ENCODE measurements at regions not wholly inside any gene's neighbourhood (a gene's known extent, or its start where the extent isn't known, plus 50 kb on each side); places are given as distances from the start of the nearest gene placed in this dataset.
"Not testable (repeated sequence)": the region's sequence is repeated elsewhere in the genome, so short reads cannot be mapped to it uniquely, and the experiment has no call there.

DNA sequence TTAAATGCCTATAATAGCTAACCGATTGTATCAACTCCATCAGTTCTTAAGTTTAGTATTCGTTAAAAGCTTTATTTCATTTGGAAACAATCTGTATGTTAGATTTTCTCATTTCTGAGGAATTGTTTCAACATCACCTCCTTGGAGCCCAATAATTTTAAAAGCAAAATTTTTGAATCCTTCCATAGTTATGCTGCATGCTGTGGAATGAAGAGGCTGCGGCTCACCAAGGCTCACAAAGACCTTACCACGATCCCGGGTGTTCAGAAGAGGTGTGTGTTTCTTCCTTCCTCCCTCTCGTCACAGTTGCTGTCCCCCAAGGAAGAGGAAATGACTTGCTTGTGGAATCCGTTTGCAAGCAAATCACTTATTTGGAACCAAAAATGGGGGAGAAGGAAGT lies 143.8 kb downstream of the FGF1 start:
- no peak for ATAC-seq

DNA sequence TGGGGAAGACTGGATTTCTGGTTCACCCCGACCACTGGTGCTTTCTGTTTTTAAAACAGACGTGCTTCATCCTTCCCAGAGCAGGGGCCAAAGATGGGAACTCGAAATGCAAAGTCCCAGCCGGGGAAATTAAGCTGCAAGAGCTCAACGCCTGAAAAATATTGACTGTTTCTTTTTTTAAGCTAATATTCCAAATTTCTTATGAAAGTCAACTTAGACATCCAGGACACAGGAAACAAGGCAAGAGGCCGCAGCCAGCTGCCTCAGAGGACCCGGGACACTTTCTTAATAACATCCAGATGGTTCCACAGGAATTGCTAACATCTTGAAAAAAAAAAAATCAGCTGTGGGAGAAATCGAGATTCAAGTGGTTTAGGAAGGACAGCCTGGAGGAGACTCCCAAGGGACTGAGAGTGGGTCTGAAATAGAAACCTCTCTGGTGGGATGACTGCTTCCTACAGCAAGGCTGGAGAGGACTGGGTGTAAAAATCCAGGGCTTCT lies 144.9 kb downstream of the FGF1 start:
- ATAC-seq, result no peak

DNA sequence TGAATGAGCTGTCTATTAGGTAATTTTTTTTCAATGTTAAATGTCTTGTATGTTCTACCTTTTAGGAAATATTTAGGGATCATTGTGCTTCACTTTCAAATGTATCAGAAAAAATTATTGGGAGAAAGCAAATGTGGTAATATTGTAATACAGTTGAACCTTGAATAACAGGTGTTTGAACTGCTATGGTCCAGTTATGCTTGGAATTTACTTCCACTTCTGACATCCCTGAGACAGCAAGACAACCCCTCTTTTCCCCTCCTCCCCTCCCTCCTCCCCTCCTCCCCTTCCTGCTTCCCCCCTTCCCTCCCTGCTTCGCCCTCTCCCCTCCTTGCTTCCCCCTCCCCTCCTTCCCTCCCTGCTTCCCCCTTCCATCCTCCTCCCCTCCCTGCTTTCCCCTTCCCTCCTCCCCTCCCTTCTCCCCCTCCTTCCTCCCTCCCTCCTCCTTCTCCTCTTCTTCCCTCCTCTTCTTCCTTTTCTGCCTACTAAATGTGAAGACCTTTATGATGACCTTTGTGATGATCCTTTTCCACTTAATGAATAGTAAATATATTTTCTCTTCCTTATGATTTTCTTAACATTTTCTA lies 146.6 kb downstream of the FGF1 start:
- ATAC-seq, result no peak

DNA sequence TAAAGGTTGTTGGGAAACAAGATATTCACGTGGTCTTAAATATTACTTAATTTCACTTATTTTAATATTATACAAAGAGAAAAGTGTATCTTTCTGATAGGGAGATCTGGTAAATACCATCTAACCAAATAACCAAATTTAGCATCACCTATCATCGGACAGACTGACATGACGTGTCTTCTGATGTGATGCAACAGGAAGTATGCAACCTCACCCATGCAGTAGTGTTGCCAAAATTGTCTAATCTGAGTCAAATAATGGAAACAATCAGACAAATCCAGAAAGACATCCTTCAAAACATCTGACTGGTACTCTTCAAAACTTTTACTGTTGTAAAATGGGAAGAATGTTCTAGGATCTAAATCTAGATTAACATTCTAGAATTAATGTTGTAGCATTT lies 148.0 kb downstream of the FGF1 start:
- ATAC-seq, result peak in 1 of 2 donors; percentile 58

DNA sequence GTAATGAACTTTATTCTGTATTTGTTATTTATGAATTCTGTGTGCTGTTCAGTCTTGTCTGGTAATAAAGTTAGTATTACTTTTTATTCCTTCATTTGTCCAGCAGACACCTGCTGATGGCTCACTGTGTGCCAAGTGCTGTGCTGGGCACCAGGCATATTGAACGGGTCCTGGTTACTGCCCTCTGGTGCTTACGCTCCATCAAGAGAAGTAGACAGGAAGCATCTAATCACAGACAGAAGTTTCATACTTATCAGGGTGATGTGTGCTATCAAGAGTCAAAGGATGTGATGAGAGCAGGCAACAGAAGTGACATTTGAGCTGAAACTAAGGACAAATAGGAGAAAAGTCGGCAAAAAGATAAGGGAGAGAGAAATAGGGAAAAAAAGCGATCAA lies 153.1 kb downstream of the FGF1 start:
- no peak for ATAC-seq

DNA sequence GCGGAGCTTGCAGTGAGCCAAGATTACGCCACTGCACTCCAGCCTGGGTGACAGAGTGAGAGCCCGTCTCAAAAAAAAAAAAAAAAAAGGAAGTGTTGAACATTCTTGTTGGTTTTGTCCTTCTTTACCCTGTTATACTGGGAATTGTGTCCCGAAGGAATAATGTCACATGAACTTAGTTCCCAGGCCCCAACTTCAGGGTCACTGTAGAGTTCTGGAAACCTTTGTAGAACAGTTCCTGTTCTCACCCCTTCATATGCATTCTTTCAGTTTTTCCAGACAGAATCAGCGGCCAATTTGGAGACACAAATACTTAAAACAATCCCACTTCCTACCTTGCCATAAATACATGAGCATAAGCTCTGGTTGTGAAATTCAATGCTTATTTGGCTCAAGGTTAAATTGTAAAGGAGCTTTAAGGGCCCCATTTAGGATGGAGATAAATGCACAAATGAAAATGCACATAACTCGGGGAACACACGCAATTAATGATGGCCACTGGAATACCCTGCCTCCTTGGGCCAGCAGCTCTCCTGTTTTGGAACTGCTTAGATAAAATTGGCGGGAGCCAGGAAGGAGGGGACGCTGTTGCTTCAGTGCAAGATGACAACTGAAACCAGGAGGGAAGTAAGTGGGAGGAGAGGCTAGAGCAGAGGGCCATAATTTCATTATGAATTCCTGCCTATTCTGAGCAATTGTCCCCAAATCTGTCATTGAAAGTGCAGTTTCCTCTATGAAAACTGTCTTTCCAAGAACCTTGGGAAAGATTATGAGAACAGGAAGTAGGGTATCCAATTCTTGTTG lies 153.7 kb downstream of the FGF1 start:
- no peak for ATAC-seq

DNA sequence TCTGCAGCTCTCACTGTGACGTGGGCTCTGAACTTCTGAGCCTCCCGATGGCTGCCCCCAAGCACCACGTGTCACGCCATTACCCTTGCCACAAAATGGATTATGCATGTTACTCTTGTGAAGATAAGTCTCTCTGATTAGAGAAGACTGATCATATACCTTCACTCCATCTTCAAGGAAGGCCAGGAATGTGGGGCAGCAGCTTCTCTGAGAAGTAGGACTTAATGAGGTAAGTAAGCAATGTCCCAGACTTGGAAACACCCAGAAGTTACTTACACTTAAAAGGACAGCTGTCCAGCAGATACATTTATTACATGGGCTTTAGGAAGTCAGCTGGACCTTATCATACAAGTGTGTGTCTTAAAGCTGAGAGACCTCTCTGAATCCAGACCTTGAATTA lies 155.0 kb downstream of the FGF1 start:
- ATAC-seq, result no peak

DNA sequence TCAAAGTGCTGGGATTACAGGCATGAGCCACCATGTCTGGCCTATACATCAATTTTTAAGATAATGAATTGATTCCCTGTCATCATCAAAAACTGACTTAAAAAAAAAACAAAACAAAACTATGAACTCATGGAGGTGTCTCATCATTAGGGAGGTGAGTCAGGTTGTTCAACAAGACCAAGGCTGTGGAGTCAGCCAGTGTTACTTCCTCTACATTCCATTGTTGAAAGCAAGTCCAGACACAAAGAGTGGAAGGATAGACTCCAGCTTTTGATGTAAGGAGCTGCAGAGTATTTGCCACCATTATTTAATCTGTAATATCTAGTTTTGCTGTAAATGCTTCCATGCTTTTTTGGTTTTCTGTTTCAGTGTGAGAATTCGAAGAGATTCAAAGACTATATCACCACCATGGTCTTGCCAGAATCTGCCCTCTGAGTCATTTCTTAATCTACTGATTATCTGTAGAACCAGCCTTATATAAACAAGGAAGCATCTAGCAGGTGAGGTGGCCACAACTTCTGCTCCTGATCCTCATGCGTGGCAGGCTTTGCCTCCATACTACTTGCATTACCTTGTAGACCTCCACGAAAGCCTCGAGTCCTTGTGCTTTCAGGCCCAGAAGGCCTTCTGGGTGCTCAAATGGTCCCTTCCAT lies 156.1 kb downstream of the FGF1 start:
- ATAC-seq, result peak in 1 of 2 donors; percentile 38

DNA sequence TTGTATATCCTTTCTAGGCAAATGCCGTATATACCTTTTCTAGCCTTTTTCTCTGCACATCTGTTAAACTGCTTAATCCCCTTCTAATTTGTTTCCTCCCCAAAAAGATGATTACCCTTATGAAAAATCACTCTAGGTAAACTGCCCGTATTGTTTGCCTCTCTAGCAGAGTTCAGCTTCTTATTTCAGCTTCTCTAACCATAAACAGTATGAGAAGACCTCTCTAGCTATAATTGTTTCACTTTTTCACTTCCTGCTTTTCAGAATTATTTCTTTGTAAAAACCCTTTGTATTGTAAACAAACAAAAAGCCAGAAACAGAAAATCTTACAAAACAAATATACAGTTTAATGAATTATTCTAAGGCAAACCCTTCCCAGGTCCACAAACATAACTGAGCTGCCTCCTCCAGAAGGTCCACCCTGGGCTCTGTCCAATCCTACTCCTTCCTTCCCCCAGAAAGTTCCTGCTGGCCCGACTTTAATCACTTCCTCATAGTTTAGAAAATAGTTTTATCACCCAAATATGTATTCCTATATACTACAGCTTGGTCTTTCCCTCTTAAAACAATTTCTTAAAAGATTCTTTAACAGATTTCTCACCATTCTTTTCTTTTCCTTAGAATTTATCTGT lies 158.1 kb downstream of the FGF1 start:
- ATAC-seq, result no peak

DNA sequence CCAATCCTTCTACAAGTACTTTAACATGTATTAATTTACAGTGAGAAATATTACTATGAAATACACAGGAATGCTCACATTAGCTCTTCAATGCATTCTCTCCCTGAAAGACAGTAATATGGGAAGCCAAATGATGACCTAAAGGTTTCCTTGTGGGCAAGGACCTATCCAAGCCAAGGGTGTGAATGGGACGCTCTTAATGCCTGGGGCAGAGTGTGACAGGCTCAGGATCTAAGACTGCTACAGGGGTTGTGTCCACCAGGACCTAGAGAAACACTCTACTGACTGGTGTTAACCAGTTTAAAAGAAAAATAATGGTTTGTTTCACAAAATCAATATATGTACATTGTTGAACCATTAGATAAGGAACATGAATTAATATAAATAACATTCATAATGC lies 158.7 kb downstream of the FGF1 start:
- no peak for ATAC-seq

DNA sequence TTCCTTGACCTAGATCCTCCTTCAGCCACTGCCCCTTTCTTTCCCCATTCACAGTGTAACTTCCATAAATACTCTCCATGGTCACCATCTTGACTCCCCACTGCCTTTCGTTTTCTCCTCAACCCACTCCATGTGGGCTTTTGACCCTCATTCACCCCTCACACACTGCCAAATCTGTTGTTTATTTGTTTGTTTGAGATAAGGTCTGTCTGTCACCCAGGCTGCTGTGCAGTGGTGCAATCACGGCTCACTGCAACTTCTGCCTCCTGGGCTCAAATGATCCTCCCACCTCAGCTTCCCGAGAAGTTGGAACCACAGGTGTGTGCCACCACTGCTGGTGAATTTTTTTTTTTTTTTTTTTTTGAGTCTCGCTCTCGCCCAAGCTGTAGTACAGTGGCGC lies 162.9 kb downstream of the FGF1 start:
- ATAC-seq, result no peak

DNA sequence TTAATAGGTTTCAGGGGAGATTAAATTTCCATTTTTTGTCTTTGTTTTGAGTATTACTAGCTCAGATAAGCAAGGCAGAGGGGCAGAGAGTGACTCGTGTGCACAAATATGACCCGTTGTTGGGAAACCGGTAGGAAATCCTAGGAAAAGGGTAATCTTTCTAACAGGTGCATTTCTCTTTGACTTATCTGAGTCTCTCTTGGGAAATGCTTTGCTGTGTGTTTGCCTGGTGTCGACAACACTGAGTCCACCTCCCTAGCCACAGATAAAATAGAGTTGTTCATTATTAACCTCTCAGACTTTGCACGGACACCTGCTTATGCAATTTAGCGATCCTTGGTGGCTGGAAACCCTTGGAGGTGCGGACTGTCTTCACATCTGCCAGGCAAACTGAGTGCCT lies 164.2 kb downstream of the FGF1 start:
- no peak for ATAC-seq

DNA sequence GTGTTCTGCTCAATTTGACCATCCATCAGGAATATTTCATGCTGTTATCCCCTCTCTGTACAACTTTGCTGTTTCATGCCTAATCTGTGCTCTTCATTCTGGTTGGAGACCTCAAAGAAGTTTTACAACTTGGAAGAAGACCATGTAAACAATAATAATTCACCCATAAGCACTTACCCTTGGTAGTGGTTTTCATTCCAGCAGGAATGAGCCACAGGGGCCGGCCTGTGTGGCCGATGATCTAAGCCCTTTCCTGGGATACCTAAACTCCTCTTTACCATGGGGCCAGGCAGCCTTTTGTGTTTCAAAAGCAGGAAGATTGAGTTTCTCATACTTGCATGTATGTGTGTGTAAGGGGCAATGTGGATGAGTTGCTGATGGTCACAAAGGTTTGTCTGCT lies 165.0 kb downstream of the FGF1 start:
- no peak for ATAC-seq

DNA sequence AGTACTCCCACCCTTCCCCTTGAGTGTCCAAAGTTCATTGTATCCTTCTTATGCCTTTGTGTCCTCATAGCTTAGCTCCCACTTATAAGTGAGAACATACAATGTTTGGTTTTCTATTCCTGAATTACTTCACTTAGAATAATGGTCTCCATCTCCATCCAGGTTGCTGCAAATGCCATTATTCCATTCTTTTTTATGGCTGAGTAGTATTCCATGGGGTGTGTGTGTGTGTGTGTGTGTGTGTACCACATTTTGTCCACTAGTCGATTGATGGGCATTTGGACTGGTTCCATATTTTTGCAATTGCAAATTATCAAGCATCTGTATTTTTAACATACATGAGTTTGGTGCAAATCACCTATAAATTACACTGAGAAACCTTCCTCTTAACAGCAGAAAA lies 166.0 kb downstream of the FGF1 start:
- ATAC-seq, result not testable (repeated sequence)

DNA sequence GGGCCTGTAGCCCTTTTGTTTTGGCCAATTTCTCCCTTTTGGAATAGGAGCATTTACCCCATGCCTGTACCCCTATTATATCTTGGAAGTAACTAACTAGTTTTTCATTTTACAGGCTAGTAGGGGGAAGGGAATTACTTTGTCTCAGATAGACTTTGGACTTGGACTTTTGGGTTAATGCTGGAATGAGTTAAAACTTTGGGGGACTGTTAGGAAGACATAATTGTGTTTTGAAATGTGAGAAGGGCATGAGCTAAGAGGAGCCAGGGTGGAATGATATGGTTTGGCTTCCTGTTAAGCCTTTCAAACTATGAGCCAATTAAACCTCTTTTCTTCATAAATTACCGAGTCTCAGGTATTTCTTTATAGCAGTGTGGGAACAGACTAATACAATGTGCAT lies 168.1 kb downstream of the FGF1 start:
- ATAC-seq, result no peak

DNA sequence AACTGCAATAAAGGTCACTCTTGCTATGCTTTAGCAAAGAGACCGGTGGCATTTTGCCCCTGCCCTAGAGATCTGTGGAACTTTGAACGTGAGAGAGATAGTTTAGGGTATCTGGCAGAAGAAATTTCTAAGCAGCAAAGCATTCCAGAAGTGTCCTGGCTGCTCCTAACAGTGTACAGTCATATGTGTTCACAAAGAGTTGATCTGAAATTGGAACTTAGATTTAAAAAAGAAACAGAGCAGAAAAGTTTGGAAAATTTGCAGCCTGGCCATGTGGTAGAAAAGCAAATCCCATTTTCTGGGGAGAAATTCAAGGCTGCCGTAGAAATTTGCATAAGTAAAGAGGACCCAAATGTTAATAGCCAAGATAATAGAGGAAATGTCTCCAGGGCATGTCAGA lies 169.2 kb downstream of the FGF1 start:
- ATAC-seq, result no peak

DNA sequence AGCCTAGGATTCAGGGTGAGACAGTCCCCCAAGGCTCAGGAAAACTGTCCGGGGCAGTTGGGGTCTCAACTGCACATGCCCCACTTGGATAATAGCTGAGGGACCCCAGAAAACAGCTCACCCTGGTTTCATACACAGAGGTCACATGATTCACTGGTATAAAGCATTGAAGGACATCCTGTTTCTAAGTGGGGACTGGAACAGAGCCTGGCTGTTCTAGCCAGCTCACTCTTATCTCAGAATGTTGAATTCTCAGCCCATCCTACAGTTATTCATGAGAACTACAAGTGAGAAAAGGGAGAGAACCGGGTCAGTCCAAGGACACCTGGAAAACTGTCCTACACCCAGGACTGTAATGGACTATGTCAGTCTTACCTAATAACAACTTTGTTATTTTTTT lies 170.9 kb downstream of the FGF1 start:
- ATAC-seq, result no peak

DNA sequence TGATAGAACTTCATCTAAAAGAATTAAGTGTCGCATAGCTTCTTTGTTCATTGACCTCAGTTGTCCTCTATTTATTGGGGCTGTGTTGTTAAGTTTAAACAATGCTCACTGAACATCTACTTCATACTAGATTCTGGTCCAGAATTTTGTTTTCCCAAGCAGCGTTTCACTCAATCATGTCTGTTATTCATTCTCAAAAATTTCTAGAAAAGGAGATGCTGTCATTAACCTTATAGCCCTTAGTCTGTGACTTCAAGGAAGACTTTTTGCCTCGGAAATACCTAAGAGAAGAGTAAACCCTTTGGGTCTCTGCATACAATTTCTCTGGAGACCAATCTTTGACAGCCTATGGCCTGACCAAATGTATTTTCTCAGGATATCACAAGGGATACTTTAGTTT lies 171.7 kb downstream of the FGF1 start:
- ATAC-seq, result no peak

DNA sequence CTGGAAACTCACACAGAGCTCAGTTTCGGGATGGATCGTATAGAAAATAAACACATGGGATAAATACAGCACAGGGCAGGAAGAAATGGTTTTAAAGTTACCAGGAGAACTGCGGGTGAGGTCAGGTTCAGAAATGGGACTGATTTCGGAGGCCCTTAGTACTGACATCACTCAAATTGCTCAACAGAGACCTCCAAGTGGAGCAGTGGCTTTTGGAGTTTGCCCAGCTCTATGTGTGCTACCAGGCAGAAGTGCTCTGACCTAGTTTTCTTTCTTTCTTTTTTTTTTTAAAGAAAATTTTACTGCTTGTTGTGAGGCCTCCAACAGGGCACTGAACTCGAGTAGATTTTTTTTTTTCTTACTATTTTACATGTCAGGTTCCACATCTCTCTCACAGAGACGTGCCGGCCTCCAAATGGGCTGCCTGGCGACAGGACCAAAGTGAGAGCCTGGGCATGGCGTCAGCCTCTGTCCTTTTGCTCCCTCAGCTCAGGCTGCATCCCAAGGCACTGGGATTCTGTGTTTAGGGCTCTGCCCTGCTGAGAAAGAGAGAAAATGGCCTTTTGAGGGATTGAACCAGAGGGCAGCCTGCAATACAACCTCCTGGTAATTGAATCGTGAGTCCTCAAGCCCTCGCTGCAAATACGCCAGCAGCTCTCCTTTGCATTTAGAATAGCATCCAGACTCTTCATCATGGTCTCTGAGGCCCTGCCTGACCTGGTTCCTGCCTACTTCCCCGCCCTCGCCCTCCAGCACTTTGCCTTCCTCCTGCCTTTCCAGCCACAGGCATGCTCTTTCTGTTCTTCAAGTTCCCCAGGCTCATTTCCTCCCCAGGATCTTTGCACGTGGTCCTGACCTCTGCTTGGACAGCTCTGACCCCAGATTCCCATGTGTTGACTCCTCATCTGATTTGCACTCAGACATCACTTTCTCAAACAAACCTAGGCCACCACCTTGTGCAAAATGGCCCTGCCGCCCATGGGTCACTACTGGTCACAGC lies 173.5 kb downstream of the FGF1 start:
- ATAC-seq, result no peak

DNA sequence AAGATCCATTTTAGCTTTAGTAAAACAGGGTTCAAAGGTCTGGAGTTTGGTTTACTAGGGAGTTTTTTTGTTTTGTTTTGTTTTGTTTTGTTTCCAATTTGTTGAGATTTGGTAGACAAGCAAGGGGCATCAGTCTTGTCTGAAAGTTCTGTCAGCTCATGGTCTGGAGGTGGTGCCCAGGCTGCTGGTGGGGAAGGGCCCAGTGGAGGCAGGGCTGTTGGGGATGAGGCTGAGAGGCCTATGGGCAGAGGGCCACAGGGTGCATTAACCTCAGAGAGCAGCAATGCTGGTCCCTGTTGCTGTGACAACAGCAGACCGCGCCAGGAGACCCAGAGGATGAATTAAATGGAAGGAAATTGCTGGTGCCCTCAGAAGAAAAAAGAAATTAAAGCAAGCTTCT lies 174.5 kb downstream of the FGF1 start:
- ATAC-seq, result no peak

DNA sequence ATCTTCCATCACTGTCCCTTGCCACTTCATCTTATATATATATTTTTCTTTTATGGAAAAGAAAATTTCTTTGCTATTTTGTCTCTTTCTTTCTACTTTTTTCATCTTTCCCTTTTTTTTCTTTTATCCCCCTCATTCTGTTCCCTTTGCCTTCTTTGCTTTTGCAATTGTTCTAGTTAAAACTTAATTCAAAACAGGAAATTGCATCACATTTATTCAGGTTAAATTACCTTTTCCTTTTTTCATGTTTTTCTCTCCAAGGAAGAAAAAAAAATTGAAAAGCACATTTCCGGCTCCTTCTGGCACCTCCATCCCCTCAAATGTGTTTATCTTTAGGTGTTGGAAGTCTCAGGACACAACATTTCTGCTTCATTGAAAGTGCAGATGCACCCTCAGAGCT lies 176.9 kb downstream of the FGF1 start:
- no peak for ATAC-seq

DNA sequence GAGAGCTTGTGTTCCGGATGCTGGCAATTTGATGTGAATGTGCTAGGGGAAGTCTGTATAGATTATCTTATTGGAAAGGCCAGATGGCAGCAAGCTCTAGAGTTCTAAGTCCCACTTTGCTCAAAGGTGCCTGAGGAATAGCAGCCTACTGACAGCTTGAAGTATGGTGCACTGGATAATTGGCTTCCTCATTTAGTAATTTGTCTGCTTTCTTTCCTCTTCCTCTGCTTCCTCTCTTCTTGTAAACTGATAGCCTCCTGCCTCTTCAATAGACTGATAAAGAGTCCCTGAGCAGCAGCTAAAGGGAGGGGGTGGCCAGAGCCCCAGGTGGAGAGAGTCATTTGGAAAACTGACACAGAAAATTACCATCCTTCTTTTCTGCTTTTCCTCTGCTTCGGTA lies 177.3 kb downstream of the FGF1 start:
- no peak for ATAC-seq
